ENCODE measurements at regions not wholly inside any gene's neighbourhood (a gene's known extent, or its start where the extent isn't known, plus 50 kb on each side); places are given as distances from the start of the nearest gene placed in this dataset.

DNA sequence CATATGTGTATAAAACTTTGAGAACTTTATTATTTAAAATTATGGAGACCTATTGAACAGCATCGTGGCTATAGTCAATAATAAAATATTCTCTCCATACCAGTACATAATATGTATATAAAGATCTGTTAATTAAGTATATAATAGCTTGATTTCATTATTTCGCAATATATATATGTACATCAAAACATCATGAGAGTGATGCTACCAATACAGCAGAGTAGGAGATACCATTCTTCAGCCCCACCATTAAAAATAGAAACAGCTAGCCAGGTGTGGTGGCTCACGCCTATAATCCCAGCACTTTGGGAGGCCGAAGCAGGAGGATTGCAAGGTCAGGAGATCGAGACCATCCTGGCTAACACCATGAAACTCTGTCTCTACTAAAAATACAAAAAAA is 1755.3 kb upstream of the SPRY2 start:
- Histone ChIP-seq H3K27ac (ENCODE audit: extremely low read depth, low read depth, low read length) (no peak overlapping the region), H3K4me1 (ENCODE audit: control insufficient read depth, insufficient read depth, low read length) (no peaks in the 10 kb centered on the region), H3K36me3 (ENCODE audit: control insufficient read depth in 2 of 2, insufficient read depth in 1 of 2, low read length in 2 of 2) (no peaks in the 10 kb centered on the region), H3K9me3 (ENCODE audit: control insufficient read depth, insufficient read depth, low read depth, low read length) (no peaks in the 10 kb centered on the region), H3K4me3 (ENCODE audit: low read depth, low read length) (no peak overlapping the region)
- CTCF ChIA-PET, result no interaction called here
- POLR2A ChIA-PET, result no interaction called here
- TF ChIP-seq ZNF785 (tag by site-specific recombination; IDR thresholded peaks at IDR 0.05), result no peak
- TF ChIP-seq, protein P1, sequence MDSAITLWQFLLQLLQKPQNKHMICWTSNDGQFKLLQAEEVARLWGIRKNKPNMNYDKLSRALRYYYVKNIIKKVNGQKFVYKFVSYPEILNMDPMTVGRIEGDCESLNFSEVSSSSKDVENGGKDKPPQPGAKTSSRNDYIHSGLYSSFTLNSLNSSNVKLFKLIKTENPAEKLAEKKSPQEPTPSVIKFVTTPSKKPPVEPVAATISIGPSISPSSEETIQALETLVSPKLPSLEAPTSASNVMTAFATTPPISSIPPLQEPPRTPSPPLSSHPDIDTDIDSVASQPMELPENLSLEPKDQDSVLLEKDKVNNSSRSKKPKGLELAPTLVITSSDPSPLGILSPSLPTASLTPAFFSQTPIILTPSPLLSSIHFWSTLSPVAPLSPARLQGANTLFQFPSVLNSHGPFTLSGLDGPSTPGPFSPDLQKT (IDR thresholded peaks at IDR 0.05; ENCODE audit: borderline replicate concordance, low read depth, low read length), result no peak
- no peak for TF ChIP-seq ZFP41 (tag by site-specific recombination; IDR thresholded peaks at IDR 0.05; ENCODE audit: borderline replicate concordance)
- no peak for TF ChIP-seq YY2 (tag by site-specific recombination; IDR thresholded peaks at IDR 0.05)
- no peak for TF ChIP-seq ZNF624 (tag by site-specific recombination; IDR thresholded peaks at IDR 0.05)
- TF ChIP-seq FEZF1 (tag by site-specific recombination; IDR thresholded peaks at IDR 0.05), result no peak
- no peak for TF ChIP-seq ZNF48 (tag by site-specific recombination; IDR thresholded peaks at IDR 0.05)
- TF ChIP-seq ZNF202 (tag by site-specific recombination; IDR thresholded peaks at IDR 0.05; ENCODE audit: borderline replicate concordance), result no peak
- TF ChIP-seq OSR2 (tag by site-specific recombination; IDR thresholded peaks at IDR 0.05), result no peak
- TF ChIP-seq ZNF223 (tag by site-specific recombination; IDR thresholded peaks at IDR 0.05), result no peak
- TF ChIP-seq ZNF626 (tag by site-specific recombination; IDR thresholded peaks at IDR 0.05), result no peak
- TF ChIP-seq ZNF473 (tag by site-specific recombination; IDR thresholded peaks at IDR 0.05), result no peak
- TF ChIP-seq, protein P2, sequence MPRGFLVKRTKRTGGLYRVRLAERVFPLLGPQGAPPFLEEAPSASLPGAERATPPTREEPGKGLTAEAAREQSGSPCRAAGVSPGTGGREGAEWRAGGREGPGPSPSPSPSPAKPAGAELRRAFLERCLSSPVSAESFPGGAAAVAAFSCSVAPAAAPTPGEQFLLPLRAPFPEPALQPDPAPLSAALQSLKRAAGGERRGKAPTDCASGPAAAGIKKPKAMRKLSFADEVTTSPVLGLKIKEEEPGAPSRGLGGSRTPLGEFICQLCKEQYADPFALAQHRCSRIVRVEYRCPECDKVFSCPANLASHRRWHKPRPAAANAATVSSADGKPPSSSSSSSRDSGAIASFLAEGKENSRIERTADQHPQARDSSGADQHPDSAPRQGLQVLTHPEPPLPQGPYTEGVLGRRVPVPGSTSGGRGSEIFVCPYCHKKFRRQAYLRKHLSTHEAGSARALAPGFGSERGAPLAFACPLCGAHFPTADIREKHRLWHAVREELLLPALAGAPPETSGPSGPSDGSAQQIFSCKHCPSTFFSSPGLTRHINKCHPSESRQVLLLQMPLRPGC (tag by site-specific recombination; IDR thresholded peaks at IDR 0.05), result no peak
- no peak for TF ChIP-seq ZBTB20 (tag by site-specific recombination; IDR thresholded peaks at IDR 0.05)

GRCh38 chr13:82092312-82092711 is 1751.4 kb upstream of the SPRY2 start:
- H3K9me3 ChIP-seq (ENCODE audit: control insufficient read depth, insufficient read depth, low read depth, low read length), result no peaks in the 10 kb centered on the region
- H3K27ac ChIP-seq (ENCODE audit: extremely low read depth, low read depth, low read length), result no peak overlapping the region
- no peak overlapping the region for H3K4me3 ChIP-seq (ENCODE audit: low read depth, low read length)
- ChIA-PET POLR2A (no interaction called here), CTCF (no interaction called here)
- H3K4me1 ChIP-seq (ENCODE audit: control insufficient read depth, insufficient read depth, low read length), result no peaks in the 10 kb centered on the region
- H3K36me3 ChIP-seq (ENCODE audit: control insufficient read depth in 2 of 2, insufficient read depth in 1 of 2, low read length in 2 of 2), result no peaks in the 10 kb centered on the region
- no peak for TF ChIP-seq ZNF211 (tag by site-specific recombination; IDR thresholded peaks at IDR 0.05; ENCODE audit: low read depth)
- no peak for TF ChIP-seq ZNF792 (tag by site-specific recombination; IDR thresholded peaks at IDR 0.05)
- no peak for TF ChIP-seq ZNF555 (tag by site-specific recombination; conservative IDR thresholded peaks at IDR 0.05)
- TF ChIP-seq ZNF366 (tag by site-specific recombination; conservative IDR thresholded peaks at IDR 0.05), result no peak
- no peak for TF ChIP-seq ZNF692 (tag by site-specific recombination; IDR thresholded peaks at IDR 0.05)
- TF ChIP-seq ZNF302 (tag by site-specific recombination; IDR thresholded peaks at IDR 0.05; ENCODE audit: low read depth), result no peak
- TF ChIP-seq ZBTB10 (tag by site-specific recombination; IDR thresholded peaks at IDR 0.05), result no peak
- TF ChIP-seq, protein P3, sequence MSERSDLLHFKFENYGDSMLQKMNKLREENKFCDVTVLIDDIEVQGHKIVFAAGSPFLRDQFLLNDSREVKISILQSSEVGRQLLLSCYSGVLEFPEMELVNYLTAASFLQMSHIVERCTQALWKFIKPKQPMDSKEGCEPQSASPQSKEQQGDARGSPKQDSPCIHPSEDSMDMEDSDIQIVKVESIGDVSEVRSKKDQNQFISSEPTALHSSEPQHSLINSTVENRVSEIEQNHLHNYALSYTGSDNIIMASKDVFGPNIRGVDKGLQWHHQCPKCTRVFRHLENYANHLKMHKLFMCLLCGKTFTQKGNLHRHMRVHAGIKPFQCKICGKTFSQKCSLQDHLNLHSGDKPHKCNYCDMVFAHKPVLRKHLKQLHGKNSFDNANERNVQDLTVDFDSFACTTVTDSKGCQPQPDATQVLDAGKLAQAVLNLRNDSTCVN (tag by site-specific recombination; optimal IDR thresholded peaks at IDR 0.05), result no peak
- no peak for TF ChIP-seq ZSCAN18 (tag by site-specific recombination; IDR thresholded peaks at IDR 0.05)
- no peak for TF ChIP-seq ZNF560 (tag by site-specific recombination; IDR thresholded peaks at IDR 0.05; ENCODE audit: borderline replicate concordance)
- TF ChIP-seq ZNF530 (tag by site-specific recombination; IDR thresholded peaks at IDR 0.05; ENCODE audit: low read depth), result no peak
- TF ChIP-seq ZNF596 (tag by site-specific recombination; IDR thresholded peaks at IDR 0.05), result no peak
- no peak for TF ChIP-seq GLI2 (tag by site-specific recombination; IDR thresholded peaks at IDR 0.05; ENCODE audit: borderline replicate concordance, low read depth)
- no peak for TF ChIP-seq SP7 (tag by site-specific recombination; IDR thresholded peaks at IDR 0.05)
